Cardiac fibroblast (primary cell): ENCODE measurements at regions not wholly inside any gene's neighbourhood (a gene's known extent, or its start where the extent isn't known, plus 50 kb on each side); places are given as distances from the start of the nearest gene placed in this dataset.

Experiments used
- DNase-seq, 2 donors: peaks; one replicate each; pipeline versions ENCODE4 v3.0.0 to v3.0.0-alpha.2; 2010; ENCODE audit warnings: low read depth in 2 of 2
- H3K4me3 ChIP-seq, 2 donors: replicated peaks in 1 of 2; 1 replicate in 1 of 2; 2 replicates in 1 of 2; pipeline ENCODE4 v1.5.1; 2011; ENCODE audit warnings: low read depth in 2 of 2, low read length in 2 of 2, mild to moderate bottlenecking in 2 of 2, moderate library complexity in 1 of 2
- TF ChIP-seq, protein P1 (sequence below): IDR thresholded peaks from one replicate; pipeline ENCODE4 v1.5.1; 2011; ENCODE audit warnings: low read depth, mild to moderate bottlenecking, low read length, inconsistent platforms

GRCh38 chr1:199362996-199363395, 664.5 kb upstream of the NR5A2 start:
- no peak for DNase-seq
- TF ChIP-seq, protein P1, sequence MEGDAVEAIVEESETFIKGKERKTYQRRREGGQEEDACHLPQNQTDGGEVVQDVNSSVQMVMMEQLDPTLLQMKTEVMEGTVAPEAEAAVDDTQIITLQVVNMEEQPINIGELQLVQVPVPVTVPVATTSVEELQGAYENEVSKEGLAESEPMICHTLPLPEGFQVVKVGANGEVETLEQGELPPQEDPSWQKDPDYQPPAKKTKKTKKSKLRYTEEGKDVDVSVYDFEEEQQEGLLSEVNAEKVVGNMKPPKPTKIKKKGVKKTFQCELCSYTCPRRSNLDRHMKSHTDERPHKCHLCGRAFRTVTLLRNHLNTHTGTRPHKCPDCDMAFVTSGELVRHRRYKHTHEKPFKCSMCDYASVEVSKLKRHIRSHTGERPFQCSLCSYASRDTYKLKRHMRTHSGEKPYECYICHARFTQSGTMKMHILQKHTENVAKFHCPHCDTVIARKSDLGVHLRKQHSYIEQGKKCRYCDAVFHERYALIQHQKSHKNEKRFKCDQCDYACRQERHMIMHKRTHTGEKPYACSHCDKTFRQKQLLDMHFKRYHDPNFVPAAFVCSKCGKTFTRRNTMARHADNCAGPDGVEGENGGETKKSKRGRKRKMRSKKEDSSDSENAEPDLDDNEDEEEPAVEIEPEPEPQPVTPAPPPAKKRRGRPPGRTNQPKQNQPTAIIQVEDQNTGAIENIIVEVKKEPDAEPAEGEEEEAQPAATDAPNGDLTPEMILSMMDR, result no peak
- no peak overlapping the region for H3K4me3 ChIP-seq

- H3K4me3 ChIP-seq, result no peak overlapping the region
- TF ChIP-seq, protein P1, result no peak
- DNase-seq, result no peak
These were observed 654.4 kb upstream of the NR5A2 start for GRCh38 chr1:199373139-199373538.

DNA sequence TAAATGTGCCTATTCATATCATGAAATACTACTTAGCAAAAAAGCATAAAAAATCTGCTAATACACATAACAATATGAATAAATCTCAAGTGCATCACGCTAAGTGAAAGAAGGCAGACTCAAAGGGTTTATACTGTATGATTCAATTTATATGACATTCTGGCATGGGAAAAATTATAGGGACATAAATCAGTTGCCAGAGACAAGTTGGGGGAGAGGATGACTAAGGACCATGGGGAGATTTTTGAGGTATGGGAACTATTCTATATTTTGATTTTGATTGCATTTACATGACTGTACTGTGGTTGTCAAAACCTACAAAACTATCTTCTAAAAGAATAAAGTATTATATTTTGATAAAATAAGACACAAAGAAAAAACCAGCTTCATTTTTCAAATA, 650.3 kb upstream of the NR5A2 start:
- no peak for DNase-seq
- TF ChIP-seq, protein P1, result no peak
- no peak overlapping the region for H3K4me3 ChIP-seq

DNA sequence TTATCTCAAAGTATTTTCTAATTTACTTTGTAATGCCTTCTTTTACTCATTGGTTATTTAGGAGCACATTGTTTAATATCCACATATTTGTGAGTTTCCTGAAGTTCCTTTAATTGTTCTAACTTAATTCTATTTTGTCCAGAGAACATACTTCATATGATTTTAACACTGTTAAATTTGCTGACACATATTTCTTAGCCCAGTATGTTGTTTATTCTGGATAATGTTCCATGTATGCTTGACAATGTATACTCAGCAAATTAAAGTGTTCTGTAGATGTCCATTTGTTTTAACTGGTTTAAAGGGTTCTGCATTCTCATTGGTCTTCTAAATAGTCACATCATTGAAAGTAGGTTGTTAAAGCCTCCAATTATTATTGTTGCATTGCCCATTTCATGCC, 643.7 kb upstream of the NR5A2 start:
- DNase-seq, result no peak
- TF ChIP-seq, protein P1, result no peak

DNA sequence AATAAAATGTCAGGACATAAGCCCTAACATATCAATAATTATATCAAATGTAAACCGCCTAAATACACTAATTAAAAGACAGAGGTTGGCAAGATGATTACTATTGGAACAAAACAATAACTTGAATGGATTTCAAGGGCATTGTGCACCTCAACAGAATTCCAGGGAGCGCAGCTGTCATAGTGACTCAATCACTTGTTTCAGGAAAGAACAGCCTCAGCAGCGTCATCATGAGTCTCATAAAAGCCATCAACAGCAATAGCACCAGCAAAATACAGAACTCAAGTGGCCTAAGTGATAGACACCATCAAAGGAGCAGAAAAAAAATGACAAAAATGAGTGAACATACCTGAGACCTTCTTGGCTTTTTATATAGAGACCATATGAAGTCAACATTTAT, 632.7 kb upstream of the NR5A2 start:
- DNase-seq, result peak in 1 of 2 donors; percentile 6
- TF ChIP-seq, protein P1, result no peak
- no peak overlapping the region for H3K4me3 ChIP-seq

More for the DNA sequence above, 643.7 kb upstream of the NR5A2 start:
- no peak overlapping the region for H3K4me3 ChIP-seq

- H3K4me3 ChIP-seq, result no peak overlapping the region
- TF ChIP-seq, protein P1, result no peak
- no peak for DNase-seq
These were observed 631.1 kb upstream of the NR5A2 start for GRCh38 chr1:199396456-199396855.

DNA sequence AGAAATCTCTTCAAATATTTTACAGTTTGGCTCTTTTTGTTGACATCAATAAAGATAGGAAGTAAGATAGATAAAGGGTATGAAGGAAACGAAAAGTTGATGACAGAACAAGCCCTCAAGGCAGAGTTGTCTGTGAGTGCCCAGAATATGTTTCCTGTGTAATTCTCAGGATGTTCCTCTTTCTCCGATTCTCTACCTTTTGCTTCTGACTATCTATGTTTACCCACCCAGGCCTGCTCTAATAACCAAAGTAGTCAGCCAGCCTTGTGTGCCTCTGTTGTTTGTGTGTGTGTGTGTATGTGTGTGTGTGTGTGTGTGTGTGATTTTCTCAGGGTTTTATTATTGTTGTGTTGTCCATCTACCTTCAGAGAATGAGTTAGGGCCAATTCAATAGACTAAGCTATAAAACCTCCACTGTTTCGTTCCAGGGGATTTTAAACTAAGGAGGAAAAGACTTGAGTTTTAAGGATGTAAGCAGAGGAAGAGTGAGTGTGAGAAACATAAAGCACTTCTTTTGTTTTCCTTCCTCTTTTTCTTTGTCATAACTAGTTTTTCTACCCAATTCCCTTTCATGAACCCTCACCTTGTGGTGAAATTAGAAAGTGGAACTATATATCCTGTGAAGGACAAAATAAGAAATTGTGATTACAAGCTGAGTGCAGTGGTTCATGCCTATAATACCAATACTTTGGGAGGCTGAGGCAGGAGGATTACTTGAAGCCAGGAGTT, 627.4 kb upstream of the NR5A2 start:
- DNase-seq, result no peak
- TF ChIP-seq, protein P1, result no peak
- no peak overlapping the region for H3K4me3 ChIP-seq
